Parathyroid adenoma (tissue), 2 donors: ENCODE measurements at regions not wholly inside any gene's neighbourhood (a gene's known extent, or its start where the extent isn't known, plus 50 kb on each side); places are given as distances from the start of the nearest gene placed in this dataset.
"Not testable (repeated sequence)": the region's sequence is repeated elsewhere in the genome, so short reads cannot be mapped to it uniquely, and the experiment has no call there.

ENCODE experiments used
- H2AFZ ChIP-seq: fragments of 300-600 bp; sonication (generic); one replicate; pipeline ENCODE4 v1.7.0; 2017; ENCODE audit warnings: antibody characterized with exemption, mild to moderate bottlenecking
- H3K27ac ChIP-seq: fragments of 300-600 bp; sonication (generic); one replicate; pipeline ENCODE4 v1.7.0; 2017
- H3K27me3 ChIP-seq: fragments of 300-600 bp; sonication (generic); one replicate; pipeline ENCODE4 v1.7.0; 2017; ENCODE audit warnings: low read length; ENCODE audit not compliant: control insufficient read depth, insufficient read depth
- H3K36me3 ChIP-seq: fragments of 300-600 bp; sonication (generic); one replicate; pipeline ENCODE4 v1.7.0; 2017; ENCODE audit warnings: low read length; ENCODE audit not compliant: control insufficient read depth, insufficient read depth
- H3K4me1 ChIP-seq: fragments of 300-600 bp; sonication (generic); one replicate; pipeline ENCODE4 v1.7.0; 2017; ENCODE audit warnings: control low read depth
- H3K4me2 ChIP-seq: fragments of 300-600 bp; sonication (generic); one replicate; pipeline ENCODE4 v1.7.0; 2017; ENCODE audit warnings: low read length
- H3K4me3 ChIP-seq: fragments of 300-600 bp; sonication (generic); one replicate; pipeline ENCODE4 v1.7.0; 2017; ENCODE audit warnings: low read depth, low read length
- H3K79me2 ChIP-seq: fragments of 300-600 bp; sonication (generic); one replicate; pipeline ENCODE4 v1.7.0; 2017; ENCODE audit warnings: control low read depth
- H3K9ac ChIP-seq: fragments of 300-600 bp; sonication (generic); one replicate; pipeline ENCODE4 v1.7.0; 2017; ENCODE audit warnings: mild to moderate bottlenecking
- H3K9me3 ChIP-seq: fragments of 300-600 bp; sonication (generic); one replicate; pipeline ENCODE4 v1.7.0; 2017; ENCODE audit warnings: low read length; ENCODE audit not compliant: control insufficient read depth
- TF ChIP-seq, protein P1 (sequence below): fragments of 300-600 bp; sonication (generic); IDR thresholded peaks from one replicate; pipeline ENCODE4 v1.7.0; 2017; ENCODE audit warnings: antibody characterized with exemption, mild to moderate bottlenecking
- donor health status: primary hyperparathyroidism.

DNA sequence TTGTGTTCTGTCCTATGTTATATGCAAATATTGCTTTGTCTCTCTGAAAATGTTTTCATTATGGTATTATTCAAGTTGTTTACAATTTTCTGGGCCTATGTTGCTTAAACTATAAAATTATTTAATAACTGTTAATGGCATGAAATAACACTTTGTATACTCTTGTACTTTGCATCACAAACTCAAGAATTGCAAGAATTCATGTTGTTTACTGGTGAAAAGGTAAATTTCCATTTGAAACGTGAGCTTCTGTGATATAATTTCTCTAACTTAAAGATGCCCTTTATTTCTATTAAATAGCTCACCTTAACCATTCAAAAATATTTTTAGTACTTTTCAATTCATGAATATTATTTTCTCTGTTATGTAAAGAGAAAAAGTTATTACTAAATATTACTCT lies 1504.2 kb downstream of the SUCLG1 start:
- TF ChIP-seq, protein P1, sequence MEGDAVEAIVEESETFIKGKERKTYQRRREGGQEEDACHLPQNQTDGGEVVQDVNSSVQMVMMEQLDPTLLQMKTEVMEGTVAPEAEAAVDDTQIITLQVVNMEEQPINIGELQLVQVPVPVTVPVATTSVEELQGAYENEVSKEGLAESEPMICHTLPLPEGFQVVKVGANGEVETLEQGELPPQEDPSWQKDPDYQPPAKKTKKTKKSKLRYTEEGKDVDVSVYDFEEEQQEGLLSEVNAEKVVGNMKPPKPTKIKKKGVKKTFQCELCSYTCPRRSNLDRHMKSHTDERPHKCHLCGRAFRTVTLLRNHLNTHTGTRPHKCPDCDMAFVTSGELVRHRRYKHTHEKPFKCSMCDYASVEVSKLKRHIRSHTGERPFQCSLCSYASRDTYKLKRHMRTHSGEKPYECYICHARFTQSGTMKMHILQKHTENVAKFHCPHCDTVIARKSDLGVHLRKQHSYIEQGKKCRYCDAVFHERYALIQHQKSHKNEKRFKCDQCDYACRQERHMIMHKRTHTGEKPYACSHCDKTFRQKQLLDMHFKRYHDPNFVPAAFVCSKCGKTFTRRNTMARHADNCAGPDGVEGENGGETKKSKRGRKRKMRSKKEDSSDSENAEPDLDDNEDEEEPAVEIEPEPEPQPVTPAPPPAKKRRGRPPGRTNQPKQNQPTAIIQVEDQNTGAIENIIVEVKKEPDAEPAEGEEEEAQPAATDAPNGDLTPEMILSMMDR: no peak
- no peak overlapping the region for H2AFZ ChIP-seq
- H3K27me3 ChIP-seq: no peaks in the 10 kb centered on the region
- no peaks in the 10 kb centered on the region for H3K4me1 ChIP-seq
- no peak overlapping the region for H3K4me2 ChIP-seq
- no peaks in the 10 kb centered on the region for H3K36me3 ChIP-seq
- no peaks in the 10 kb centered on the region for H3K9me3 ChIP-seq
- H3K27ac ChIP-seq: no peak overlapping the region
- no peaks in the 10 kb centered on the region for H3K79me2 ChIP-seq
- no peak overlapping the region for H3K4me3 ChIP-seq
- H3K9ac ChIP-seq: no peak overlapping the region

DNA sequence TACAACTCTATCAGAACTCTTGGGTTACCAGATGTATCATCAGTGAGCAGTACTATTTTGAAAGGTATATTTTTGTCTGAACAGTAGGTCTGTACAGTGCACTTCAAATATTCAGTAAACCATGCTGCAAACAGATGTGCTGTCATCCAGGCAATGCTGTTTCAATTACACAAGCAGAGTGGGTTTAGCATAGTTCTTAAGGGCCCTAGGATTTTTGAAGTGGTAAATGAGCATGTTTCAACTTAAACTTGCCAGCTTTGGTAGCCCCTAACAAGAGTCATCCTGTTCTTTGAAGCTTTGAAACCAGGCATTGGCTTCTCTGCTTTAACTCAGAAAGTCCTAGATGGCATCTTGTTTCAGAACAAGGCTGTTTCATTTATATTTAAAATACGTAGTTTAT lies 1519.9 kb downstream of the SUCLG1 start:
- Histone ChIP-seq H3K79me2 (no peaks in the 10 kb centered on the region), H3K36me3 (no peaks in the 10 kb centered on the region), H3K4me1 (no peaks in the 10 kb centered on the region), H3K27me3 (no peaks in the 10 kb centered on the region), H3K9ac (no peak overlapping the region), H3K9me3 (no peaks in the 10 kb centered on the region), H3K4me2 (no peak overlapping the region), H3K27ac (no peak overlapping the region), H2AFZ (no peak overlapping the region), H3K4me3 (no peak overlapping the region)
- TF ChIP-seq, protein P1: no peak

DNA sequence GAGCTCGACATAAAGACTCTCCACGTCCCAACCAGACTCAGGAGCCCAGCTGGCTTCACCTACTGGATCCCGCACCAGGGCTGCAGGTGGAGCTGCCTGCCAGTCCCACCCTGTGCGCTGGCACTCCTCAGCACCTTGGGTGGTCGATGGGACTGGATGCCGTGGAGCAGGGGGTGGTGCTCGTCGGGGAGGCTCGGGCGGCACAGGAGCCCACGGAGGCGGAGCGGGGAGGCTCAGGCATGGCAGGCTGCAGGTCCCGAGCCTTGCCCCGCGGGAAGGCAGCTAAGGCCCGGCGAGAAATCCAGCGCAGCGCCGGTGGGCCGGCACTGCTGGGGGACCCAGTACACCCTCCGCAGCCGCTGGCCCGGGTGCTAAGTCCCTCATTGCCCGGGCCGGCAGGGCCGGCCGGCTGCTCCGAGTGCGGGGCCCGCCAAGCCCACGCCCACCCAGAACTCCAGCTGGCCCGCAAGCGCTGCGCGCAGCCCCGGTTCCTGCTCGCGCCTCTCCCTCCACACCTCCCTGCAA lies 1520.7 kb downstream of the SUCLG1 start:
- H3K9me3 ChIP-seq, H3K4me1 ChIP-seq, H3K9ac ChIP-seq, H2AFZ ChIP-seq, H3K36me3 ChIP-seq, H3K27ac ChIP-seq, H3K27me3 ChIP-seq, H3K4me3 ChIP-seq, H3K4me2 ChIP-seq, H3K79me2 ChIP-seq: not testable (repeated sequence)

DNA sequence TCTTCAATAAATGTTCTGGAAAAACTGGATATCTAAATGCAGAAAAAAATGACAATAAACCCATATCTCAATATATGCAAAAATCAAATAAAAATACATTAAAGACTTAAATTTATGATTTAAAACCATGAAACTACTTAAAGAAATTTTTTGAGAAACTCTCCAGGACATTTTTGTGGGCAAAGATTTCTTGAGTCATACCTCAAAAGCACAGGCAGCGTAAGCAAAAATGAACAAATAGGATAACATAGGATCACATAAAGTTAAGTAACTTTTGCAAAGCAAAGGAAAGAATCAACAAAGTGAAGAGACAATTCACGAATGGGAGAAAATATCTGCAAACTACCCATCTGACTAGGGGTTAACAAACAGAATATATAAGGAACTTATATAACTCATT lies 1545.5 kb downstream of the SUCLG1 start:
- no peak overlapping the region for H3K9ac ChIP-seq
- no peaks in the 10 kb centered on the region for H3K36me3 ChIP-seq
- no peak overlapping the region for H3K4me2 ChIP-seq
- TF ChIP-seq, protein P1: no peak
- H3K4me3 ChIP-seq: no peak overlapping the region
- H3K9me3 ChIP-seq: no peaks in the 10 kb centered on the region
- H3K4me1 ChIP-seq: no peaks in the 10 kb centered on the region
- no peak overlapping the region for H3K27ac ChIP-seq
- H3K79me2 ChIP-seq: no peaks in the 10 kb centered on the region
- no peaks in the 10 kb centered on the region for H3K27me3 ChIP-seq
- H2AFZ ChIP-seq: no peak overlapping the region

DNA sequence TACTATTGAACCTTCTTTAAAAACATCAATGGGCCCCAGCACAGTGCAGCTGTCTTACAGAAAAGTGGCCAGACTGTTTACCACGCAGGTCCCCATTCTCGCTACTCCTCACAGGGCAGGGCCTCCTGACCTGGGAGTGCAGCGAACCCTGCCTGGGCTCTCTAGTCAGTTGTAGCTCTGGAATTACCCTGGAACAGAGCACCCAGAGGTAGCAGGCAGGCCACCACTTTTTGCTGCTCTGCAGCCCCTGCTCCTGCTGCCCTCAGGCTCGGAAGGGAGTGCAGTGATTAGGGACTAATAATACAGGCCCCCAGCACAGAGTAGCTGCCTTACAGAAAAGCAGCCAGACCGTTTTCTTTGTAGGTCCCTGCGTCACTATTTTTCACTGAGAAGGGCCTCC lies 1563.0 kb downstream of the SUCLG1 start:
- Histone ChIP-seq H3K27me3 (no peaks in the 10 kb centered on the region), H2AFZ (no peak overlapping the region), H3K27ac (no peak overlapping the region), H3K4me3 (no peak overlapping the region), H3K9ac (no peak overlapping the region), H3K4me1 (no peaks in the 10 kb centered on the region), H3K9me3 (no peaks in the 10 kb centered on the region), H3K36me3 (no peaks in the 10 kb centered on the region), H3K79me2 (no peaks in the 10 kb centered on the region), H3K4me2 (no peak overlapping the region)
- TF ChIP-seq, protein P1: no peak
